Fibroblast of villous mesenchyme (primary cell): ENCODE measurements at regions not wholly inside any gene's neighbourhood (a gene's known extent, or its start where the extent isn't known, plus 50 kb on each side); places are given as distances from the start of the nearest gene placed in this dataset.

Experiments used
- DNase-seq: peaks from one replicate; pipeline ENCODE4 v3.0.0-alpha.2; 2010; ENCODE audit warnings: low read depth
- H3K4me3 ChIP-seq: 2 replicates; pipeline ENCODE4 v1.5.1; 2011; ENCODE audit warnings: low read depth, mild to moderate bottlenecking, low read length
- CTCF ChIP-seq: IDR thresholded peaks from 2 replicates; pipeline ENCODE4 v1.5.1; 2012; ENCODE audit warnings: low read depth, mild to moderate bottlenecking, low read length; ENCODE audit not compliant: insufficient read depth

- no peak for DNase-seq
- no peak overlapping the region for H3K4me3 ChIP-seq
- no peak for TF ChIP-seq CTCF
Observed at GRCh38 chr18:44509048-44509447, 171.6 kb upstream of the SETBP1 start.

GRCh38 chr18:44510390-44510789 lies 170.3 kb upstream of the SETBP1 start:
- no peak overlapping the region for H3K4me3 ChIP-seq
- no peak for TF ChIP-seq CTCF
- DNase-seq = no peak

GRCh38 chr18:44513233-44513632 lies 167.5 kb upstream of the SETBP1 start:
- H3K4me3 ChIP-seq = no peak overlapping the region
- no peak for TF ChIP-seq CTCF
- no peak for DNase-seq

- no peak overlapping the region for H3K4me3 ChIP-seq
- no peak for TF ChIP-seq CTCF
- DNase-seq = no peak
Observed at GRCh38 chr18:44514106-44514505, 166.6 kb upstream of the SETBP1 start.

- no peak overlapping the region for H3K4me3 ChIP-seq
- TF ChIP-seq CTCF = no peak
- DNase-seq = no peak
Observed at GRCh38 chr18:44514766-44515165, 165.9 kb upstream of the SETBP1 start.

- DNase-seq = no peak
- no peak for TF ChIP-seq CTCF
- no peak overlapping the region for H3K4me3 ChIP-seq
Observed at GRCh38 chr18:44516450-44516849, 164.2 kb upstream of the SETBP1 start.

GRCh38 chr18:44517136-44517535 lies 163.6 kb upstream of the SETBP1 start:
- no peak overlapping the region for H3K4me3 ChIP-seq
- no peak for TF ChIP-seq CTCF
- no peak for DNase-seq
